GM12878 (cell line): ENCODE measurements at regions not wholly inside any gene's neighbourhood (a gene's known extent, or its start where the extent isn't known, plus 50 kb on each side); places are given as distances from the start of the nearest gene placed in this dataset.

ENCODE experiments used
- ATAC-seq: fragments of 200-7000 bp; cut with Tn5 transposase; 3 replicates; pipeline ENCODE4 v1.9.1; 2020; ENCODE audit warnings: mild to moderate bottlenecking, moderate library complexity
- BruUV-seq: library from RNA; stranded (reverse); fragments of 400-500 nt; replicated peaks from 2 replicates; lab custom pipeline; 2021; lab: Mats Ljungman, UMichigan
- CTCF ChIA-PET: fragments of 300-600 bp; sonication (Branson Sonifier 250); formaldehyde crosslinking; extraction: SDS; loops from one replicate; lab custom pipeline; 2021; ENCODE audit warnings: inconsistent platforms; lab: Yijun Ruan, JAX
- POLR2A ChIA-PET: fragments of 350-600 bp; formaldehyde crosslinking; extraction: SDS; loops from one replicate; lab custom pipeline; 2021; ENCODE audit warnings: inconsistent platforms; lab: Charles Lee
- RAD21 ChIA-PET: fragments of 300-600 bp; sonication (Branson Sonifier 250); formaldehyde crosslinking; loops from one replicate; lab custom pipeline; 2023; ENCODE audit warnings: antibody characterized with exemption; ENCODE audit not compliant: unreplicated experiment; lab: Charles Lee
- SMC1A ChIA-PET: fragments of 300-600 bp; sonication (Branson Sonifier 250); formaldehyde crosslinking; loops from one replicate; lab custom pipeline; 2023; ENCODE audit not compliant: unreplicated experiment, uncharacterized antibody; lab: Charles Lee
- DNase-seq: peaks from one replicate; pipeline ENCODE4 v3.0.0-alpha.2; 2011; ENCODE audit warnings: low read depth, low spot score
- FAIRE-seq: peaks from 3 replicates; lab custom pipeline; 2011; peaks lifted over from hg19 to GRCh38; lab: Jason Lieb, UNC
- H2AFZ ChIP-seq: 2 replicates; pipeline ENCODE4 v1.6.0; 2011; ENCODE audit warnings: low read depth, low read length, control low read depth; ENCODE audit not compliant: control insufficient read depth
- H3K27ac ChIP-seq: 2 replicates; pipeline ENCODE4 v1.5.1; 2011; ENCODE audit warnings: control low read depth; ENCODE audit not compliant: control insufficient read depth, insufficient read depth
- H3K27me3 ChIP-seq, 2 experiments: replicated peaks in 1 of 2; 2 replicates each; pipeline versions ENCODE4 v1.6.0 to v1.6.1; 2011; ENCODE audit warnings: low read length in 1 of 2; ENCODE audit not compliant: control insufficient read depth in 2 of 2, insufficient read depth in 2 of 2
- H3K36me3 ChIP-seq, 2 experiments: 2 replicates each; pipeline ENCODE4 v1.5.1; 2011; ENCODE audit warnings: low read length in 1 of 2; ENCODE audit not compliant: control insufficient read depth in 2 of 2, insufficient read depth in 2 of 2
- H3K4me1 ChIP-seq: 2 replicates; pipeline ENCODE4 v1.6.1; 2011; ENCODE audit warnings: mild to moderate bottlenecking, low read length, moderate library complexity, mixed read lengths; ENCODE audit not compliant: control insufficient read depth, insufficient read depth
- H3K4me2 ChIP-seq: 2 replicates; pipeline ENCODE4 v1.6.0; 2011; ENCODE audit warnings: control low read depth; ENCODE audit not compliant: control insufficient read depth, insufficient read depth
- H3K4me3 ChIP-seq: fragments of 200-600 bp; sonication (generic); 2 replicates; pipeline ENCODE4 v1.5.1; 2016
- H3K79me2 ChIP-seq: 2 replicates; pipeline ENCODE4 v1.6.0; 2011; ENCODE audit warnings: low read length; ENCODE audit not compliant: control insufficient read depth, insufficient read depth
- H3K9ac ChIP-seq: 2 replicates; pipeline ENCODE4 v1.8.0; 2011; ENCODE audit warnings: low read length, control low read depth, mixed read lengths; ENCODE audit not compliant: control insufficient read depth, insufficient read depth
- H3K9me3 ChIP-seq: replicated peaks from 3 replicates; pipeline ENCODE4 v1.5.1; 2011; ENCODE audit warnings: mild to moderate bottlenecking, low read length; ENCODE audit not compliant: control insufficient read depth, insufficient read depth
- H4K20me1 ChIP-seq: 2 replicates; pipeline ENCODE4 v1.6.0; 2011; ENCODE audit not compliant: control insufficient read depth, insufficient read depth
- ASH2L ChIP-seq: fragments of 300-600, 200-600 bp; sonication (generic); IDR thresholded peaks from 2 replicates; pipeline ENCODE4 v1.6.1; 2017; ENCODE audit warnings: low read depth, mild to moderate bottlenecking, borderline replicate concordance
- ATF2 ChIP-seq: IDR thresholded peaks from 2 replicates; pipeline ENCODE4 v1.6.1; 2012; ENCODE audit warnings: low read length, inconsistent platforms
- E2F4 ChIP-seq: IDR thresholded peaks from 2 replicates; pipeline ENCODE4 v1.6.1; 2012; ENCODE audit warnings: low read depth, low read length, improper control_type of control experiment
- HDAC2 ChIP-seq: fragments of 200-600 bp; sonication (generic); IDR thresholded peaks from 2 replicates; pipeline ENCODE4 v1.6.1; 2017
- IRF3 ChIP-seq: fragments of 450-650 bp; IDR thresholded peaks from 2 replicates; pipeline ENCODE4 v1.6.1; 2014; ENCODE audit warnings: mild to moderate bottlenecking
- MYC ChIP-seq: IDR thresholded peaks from 2 replicates; pipeline ENCODE4 v1.6.1; 2011; ENCODE audit warnings: mild to moderate bottlenecking, low read length, moderate library complexity, inconsistent platforms; ENCODE audit not compliant: insufficient read depth, insufficient replicate concordance, insufficient read length, severe bottlenecking
- PAX5 ChIP-seq: IDR thresholded peaks from 2 replicates; pipeline ENCODE4 v1.6.1; 2011; ENCODE audit warnings: low read depth, low read length, borderline replicate concordance
- RELA ChIP-seq: fragments of 450-650 bp; IDR thresholded peaks from 2 replicates; pipeline ENCODE4 v1.8.0; 2014; ENCODE audit warnings: borderline replicate concordance; ENCODE audit not compliant: partially characterized antibody
- RELB ChIP-seq: fragments of 450-650 bp; IDR thresholded peaks from 2 replicates; pipeline ENCODE4 v1.6.1; 2017; ENCODE audit warnings: low read depth, mild to moderate bottlenecking, moderate library complexity
- ZBTB4 ChIP-seq: fragments of 450-650 bp; formaldehyde crosslinking; IDR thresholded peaks from 2 replicates; pipeline ENCODE4 v1.4.0; 2022; ENCODE audit warnings: mild to moderate bottlenecking, moderate library complexity
- ZNF592 ChIP-seq: fragments of 450-650 bp; IDR thresholded peaks from 2 replicates; pipeline ENCODE4 v1.6.1; 2017; ENCODE audit warnings: mild to moderate bottlenecking, moderate library complexity
- WGBS: methylation state at CpG from one replicate; pipeline ENCODE4 v1.1.6; 2016; ENCODE audit warnings: low lambda C conversion rate; ENCODE audit not compliant: insufficient replicate concordance, insufficient coverage; ENCODE audit errors: missing lambda C conversion rate; 5-methylcytosine and 5-hydroxymethylcytosine counted together
- in situ Hi-C: fragments of 300-500 bp; cut with MboI; formaldehyde crosslinking; loops from 9 replicates; pipeline ENCODE4 v1.14.3; 2018; ENCODE audit warnings: mixed read lengths
- intact Hi-C: fragments of 100-400 bp; cut with micrococcal nuclease; formaldehyde crosslinking; loops from one replicate; pipeline ENCODE4 v1.14.2; 2022; ENCODE audit not compliant: unreplicated experiment

- DNase-seq (no peak), ATAC-seq (no peak), FAIRE-seq (no peak)
- RAD21 ChIA-PET, result no interaction called here
- Histone ChIP-seq H3K27ac (no peak overlapping the region), H3K36me3 (no peaks in the 10 kb centered on the region), H2AFZ (no peak overlapping the region), H3K9me3 (no peaks in the 10 kb centered on the region; the same call in 2 of the 3 replicates), H4K20me1 (no peaks in the 10 kb centered on the region), H3K4me1 (no peaks in the 10 kb centered on the region), H3K4me3 (no peak overlapping the region), H3K27me3 (no peaks in the 10 kb centered on the region), H3K9ac (no peak overlapping the region), H3K4me2 (no peak overlapping the region), H3K79me2 (no peaks in the 10 kb centered on the region)
- POLR2A ChIA-PET, result no interaction called here
- 58% methylated on average over 2 of the region's 2 CpGs for whole genome bisulfite sequencing
- CTCF ChIA-PET, result interaction anchor here (1.6 kb wide), 1 partner anchor 404 kb away, joined by 3 read pairs; no protein-coding TSS in a partner anchor
- SMC1A ChIA-PET, result interaction anchor here (0.5 to 1.6 kb wide), 3 partner anchors 14 to 265 kb away, joined by 3 to 4 read pairs (median 3); no protein-coding TSS in a partner anchor
- intact Hi-C loops, result no loop called here
- BruUV-seq, result no TSS peak
- in situ Hi-C loops, result no loop called here
- TF ChIP-seq HDAC2 (no peak), IRF3 (no peak), RELA (no peak), ASH2L (no peak), E2F4 (no peak), MYC (no peak), ATF2 (no peak), ZNF592 (no peak), PAX5 (no peak), ZBTB4 (no peak), RELB (no peak)
Measured at GRCh38 chr6:105818505-105818904, 267.6 kb upstream of the PRDM1 start.
